Astrocyte (in vitro differentiated cells and primary cell): ENCODE measurements at regions not wholly inside any gene's neighbourhood (a gene's known extent, or its start where the extent isn't known, plus 50 kb on each side); places are given as distances from the start of the nearest gene placed in this dataset.
A peak's percentile ranks its signal among the peaks of the same experiment; 100 is the strongest.

Source experiments
- DNase-seq: peaks from one replicate; pipeline ENCODE4 v3.0.0-alpha.2; 2010; ENCODE audit warnings: low read depth
- FAIRE-seq: peaks from 2 replicates; lab custom pipeline; 2011; peaks lifted over from hg19 to GRCh38; lab: Jason Lieb, UNC
- H2AFZ ChIP-seq: 2 replicates; pipeline ENCODE4 v1.6.0; 2012; ENCODE audit warnings: low read depth, low read length, inconsistent platforms
- H3K27ac ChIP-seq: 2 replicates; pipeline ENCODE4 v1.5.1; 2011; ENCODE audit warnings: low read depth, low read length, inconsistent platforms
- H3K27me3 ChIP-seq: 2 replicates; pipeline ENCODE4 v1.6.0; 2011; ENCODE audit warnings: low read length, inconsistent platforms; ENCODE audit not compliant: insufficient read depth
- H3K36me3 ChIP-seq: 2 replicates; pipeline ENCODE4 v1.5.1; 2011; ENCODE audit warnings: low read length, inconsistent platforms; ENCODE audit not compliant: insufficient read depth
- H3K4me1 ChIP-seq: 2 replicates; pipeline ENCODE4 v1.5.1; 2011; ENCODE audit warnings: low read length, inconsistent platforms; ENCODE audit not compliant: insufficient read depth
- H3K4me2 ChIP-seq: 2 replicates; pipeline ENCODE4 v1.6.0; 2012; ENCODE audit warnings: low read length, inconsistent platforms
- H3K4me3 ChIP-seq: 2 replicates; pipeline ENCODE4 v1.5.1; 2011; ENCODE audit warnings: low read depth, mild to moderate bottlenecking, low read length, inconsistent platforms; ENCODE audit not compliant: insufficient read depth
- H3K79me2 ChIP-seq: 2 replicates; pipeline ENCODE4 v1.6.0; 2012; ENCODE audit warnings: mild to moderate bottlenecking, low read length, inconsistent platforms; ENCODE audit not compliant: insufficient read depth
- H3K9ac ChIP-seq: 2 replicates; pipeline ENCODE4 v1.6.0; 2012; ENCODE audit warnings: mild to moderate bottlenecking, low read length, inconsistent platforms
- H3K9me3 ChIP-seq: 2 replicates; pipeline ENCODE4 v1.5.1; 2012; ENCODE audit warnings: low read depth, mild to moderate bottlenecking, low read length, inconsistent platforms; ENCODE audit not compliant: insufficient read depth
- H4K20me1 ChIP-seq: 2 replicates; pipeline ENCODE4 v1.6.0; 2012; ENCODE audit warnings: low read length, inconsistent platforms; ENCODE audit not compliant: insufficient read depth
- H3K27ac Mint-ChIP-seq: one replicate; pipeline ENCODE4 v1.8.0; 2021; ENCODE audit warnings: mild to moderate bottlenecking, mixed read lengths; ENCODE audit not compliant: unreplicated experiment
- H3K27me3 Mint-ChIP-seq: one replicate; pipeline ENCODE4 v1.8.0; 2021; ENCODE audit warnings: low read depth, mixed read lengths; ENCODE audit not compliant: unreplicated experiment
- H3K36me3 Mint-ChIP-seq: one replicate; pipeline ENCODE4 v1.8.0; 2021; ENCODE audit warnings: low read depth, mixed read lengths; ENCODE audit not compliant: unreplicated experiment
- H3K4me1 Mint-ChIP-seq: one replicate; pipeline ENCODE4 v1.8.0; 2021; ENCODE audit warnings: low read depth, mixed read lengths; ENCODE audit not compliant: unreplicated experiment
- H3K4me3 Mint-ChIP-seq: one replicate; pipeline ENCODE4 v1.8.0; 2021; ENCODE audit warnings: mild to moderate bottlenecking, moderate library complexity, mixed read lengths; ENCODE audit not compliant: unreplicated experiment
- H3K9me3 Mint-ChIP-seq: one replicate; pipeline ENCODE4 v1.8.0; 2021; ENCODE audit warnings: mild to moderate bottlenecking, mixed read lengths; ENCODE audit not compliant: unreplicated experiment
- EZH2 ChIP-seq: IDR thresholded peaks from 2 replicates; pipeline ENCODE4 v1.6.1; 2012; ENCODE audit warnings: mild to moderate bottlenecking, low read length, inconsistent platforms; ENCODE audit not compliant: insufficient read depth
- TF ChIP-seq, protein P1 (sequence below): IDR thresholded peaks from 2 replicates; pipeline ENCODE4 v1.5.1; 2011; ENCODE audit warnings: low read depth, mild to moderate bottlenecking, inconsistent platforms, low read length, moderate library complexity; ENCODE audit not compliant: insufficient read depth

DNA sequence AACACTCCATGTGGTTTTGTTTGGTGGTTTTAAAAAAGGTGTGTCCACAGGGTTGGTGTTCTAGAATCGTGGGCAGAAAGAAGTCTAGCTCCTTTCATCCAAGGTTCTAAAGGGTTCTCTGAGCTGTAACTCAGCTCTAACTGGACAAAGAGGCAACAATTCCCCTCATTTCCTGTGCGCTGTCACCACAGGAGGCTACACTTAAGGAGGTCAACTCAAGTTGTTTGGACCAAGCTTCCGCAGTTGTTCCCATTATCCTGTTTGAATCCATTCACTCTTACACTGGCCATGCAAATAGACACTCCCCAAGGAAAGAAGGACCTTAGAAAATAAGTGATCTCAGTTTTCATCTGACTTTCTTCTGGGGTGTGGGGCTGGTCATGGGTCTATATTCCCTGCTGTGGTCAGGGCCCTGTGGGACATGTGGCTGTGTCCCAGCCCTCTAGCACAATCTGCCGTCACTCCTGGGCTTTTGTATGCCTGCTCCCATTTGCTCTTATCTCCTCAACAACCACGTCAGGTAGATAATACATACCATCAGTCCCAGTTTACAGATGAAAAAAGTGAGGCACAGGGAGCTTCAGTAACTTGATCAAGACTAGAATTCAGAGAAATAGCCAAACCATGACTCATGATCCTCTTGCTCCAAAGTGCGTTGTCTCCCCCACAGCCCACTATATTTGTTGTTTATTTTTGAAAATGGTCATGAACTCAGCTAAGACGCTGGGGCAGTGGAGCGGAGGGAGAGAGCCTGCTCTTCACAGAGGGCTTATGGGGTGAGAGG is 103.6 kb downstream of the RHOU start:
- FAIRE-seq (no peak), DNase-seq (peak; percentile 46)
- no peaks in the 10 kb centered on the region for H3K36me3 Mint-ChIP-seq
- H3K27me3 ChIP-seq: peaks cover 12% of the 10 kb centered on the region
- no peak overlapping the region for H2AFZ ChIP-seq
- peaks cover 3% of the 10 kb centered on the region for H3K9me3 Mint-ChIP-seq
- H3K4me3 ChIP-seq: no peak overlapping the region
- no peaks in the 10 kb centered on the region for H3K36me3 ChIP-seq
- H3K79me2 ChIP-seq: no peaks in the 10 kb centered on the region
- peak overlapping the region; percentile 41 for H3K27ac Mint-ChIP-seq
- H4K20me1 ChIP-seq: peaks cover 4% of the 10 kb centered on the region
- peaks cover 26% of the 10 kb centered on the region for H3K4me1 ChIP-seq
- peaks cover 39% of the 10 kb centered on the region for H3K4me1 Mint-ChIP-seq
- no peak for TF ChIP-seq EZH2
- TF ChIP-seq, protein P1, sequence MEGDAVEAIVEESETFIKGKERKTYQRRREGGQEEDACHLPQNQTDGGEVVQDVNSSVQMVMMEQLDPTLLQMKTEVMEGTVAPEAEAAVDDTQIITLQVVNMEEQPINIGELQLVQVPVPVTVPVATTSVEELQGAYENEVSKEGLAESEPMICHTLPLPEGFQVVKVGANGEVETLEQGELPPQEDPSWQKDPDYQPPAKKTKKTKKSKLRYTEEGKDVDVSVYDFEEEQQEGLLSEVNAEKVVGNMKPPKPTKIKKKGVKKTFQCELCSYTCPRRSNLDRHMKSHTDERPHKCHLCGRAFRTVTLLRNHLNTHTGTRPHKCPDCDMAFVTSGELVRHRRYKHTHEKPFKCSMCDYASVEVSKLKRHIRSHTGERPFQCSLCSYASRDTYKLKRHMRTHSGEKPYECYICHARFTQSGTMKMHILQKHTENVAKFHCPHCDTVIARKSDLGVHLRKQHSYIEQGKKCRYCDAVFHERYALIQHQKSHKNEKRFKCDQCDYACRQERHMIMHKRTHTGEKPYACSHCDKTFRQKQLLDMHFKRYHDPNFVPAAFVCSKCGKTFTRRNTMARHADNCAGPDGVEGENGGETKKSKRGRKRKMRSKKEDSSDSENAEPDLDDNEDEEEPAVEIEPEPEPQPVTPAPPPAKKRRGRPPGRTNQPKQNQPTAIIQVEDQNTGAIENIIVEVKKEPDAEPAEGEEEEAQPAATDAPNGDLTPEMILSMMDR: no peak
- H3K27ac ChIP-seq: peak overlapping the region; percentile 9
- peaks cover 5% of the 10 kb centered on the region for H3K27me3 Mint-ChIP-seq
- no peak overlapping the region for H3K9ac ChIP-seq
- no peak overlapping the region for H3K4me3 Mint-ChIP-seq
- peaks cover 3% of the 10 kb centered on the region for H3K9me3 ChIP-seq
- peak overlapping the region; percentile 51 for H3K4me2 ChIP-seq

- Histone ChIP-seq H3K27ac (no peak overlapping the region), H3K4me2 (peak overlapping the region; percentile 23), H3K27me3 (peaks cover 10% of the 10 kb centered on the region), H3K4me3 (no peak overlapping the region), H4K20me1 (peaks cover 4% of the 10 kb centered on the region), H2AFZ (no peak overlapping the region), H3K36me3 (no peaks in the 10 kb centered on the region), H3K9ac (no peak overlapping the region), H3K4me1 (peaks cover 23% of the 10 kb centered on the region), H3K9me3 (peaks cover 3% of the 10 kb centered on the region), H3K79me2 (no peaks in the 10 kb centered on the region)
- no peak for DNase-seq
- Mint-ChIP-seq H3K27me3 (peaks cover 5% of the 10 kb centered on the region), H3K27ac (peak overlapping the region; percentile 41), H3K4me3 (no peak overlapping the region), H3K36me3 (no peaks in the 10 kb centered on the region), H3K9me3 (peaks cover 3% of the 10 kb centered on the region), H3K4me1 (peaks cover 34% of the 10 kb centered on the region)
- TF ChIP-seq EZH2: no peak
- TF ChIP-seq, protein P1: no peak
- FAIRE-seq: no peak
These were observed 104.4 kb downstream of the RHOU start for GRCh38 chr1:228839656-228840055.

DNA sequence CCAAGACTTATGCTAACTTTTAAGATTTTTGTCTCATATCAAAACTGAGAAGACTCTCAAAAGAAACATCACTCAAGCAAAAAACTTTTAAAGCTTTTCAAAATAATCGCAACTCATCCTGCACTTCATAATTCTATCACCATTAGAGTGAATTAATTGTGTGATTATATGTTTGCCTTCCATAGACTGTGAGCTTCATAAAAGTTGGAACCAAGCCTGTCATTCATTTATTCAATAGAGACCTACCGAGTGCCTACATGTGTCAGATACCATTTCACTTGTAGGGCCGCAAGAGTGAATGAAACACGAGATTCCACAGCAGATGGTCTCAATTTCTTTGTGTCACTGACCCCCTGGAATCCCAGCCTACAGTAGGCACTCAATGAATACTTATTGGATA is 106.4 kb downstream of the RHOU start:
- FAIRE-seq: no peak

More for the DNA sequence above, 106.4 kb downstream of the RHOU start:
- H3K9me3 Mint-ChIP-seq: peaks cover 3% of the 10 kb centered on the region
- peaks cover 4% of the 10 kb centered on the region for H4K20me1 ChIP-seq
- H3K9ac ChIP-seq: peak overlapping the region; percentile 9
- peaks cover 32% of the 10 kb centered on the region for H3K4me1 Mint-ChIP-seq
- H3K79me2 ChIP-seq: no peaks in the 10 kb centered on the region
- peak overlapping the region; percentile 54 for H3K27ac Mint-ChIP-seq
- H3K4me3 Mint-ChIP-seq: no peak overlapping the region
- TF ChIP-seq, protein P1: no peak
- TF ChIP-seq EZH2: no peak
- no peaks in the 10 kb centered on the region for H3K36me3 ChIP-seq
- no peaks in the 10 kb centered on the region for H3K27me3 Mint-ChIP-seq
- peaks cover 23% of the 10 kb centered on the region for H3K4me1 ChIP-seq
- no peaks in the 10 kb centered on the region for H3K36me3 Mint-ChIP-seq
- no peak overlapping the region for H3K4me3 ChIP-seq
- H2AFZ ChIP-seq: no peak overlapping the region
- no peak overlapping the region for H3K4me2 ChIP-seq
- DNase-seq: no peak
- H3K27me3 ChIP-seq: no peaks in the 10 kb centered on the region
- peaks cover 3% of the 10 kb centered on the region for H3K9me3 ChIP-seq
- peak overlapping the region; percentile 48 for H3K27ac ChIP-seq
